ENCODE measurements at regions not wholly inside any gene's neighbourhood (a gene's known extent, or its start where the extent isn't known, plus 50 kb on each side); places are given as distances from the start of the nearest gene placed in this dataset.

DNA sequence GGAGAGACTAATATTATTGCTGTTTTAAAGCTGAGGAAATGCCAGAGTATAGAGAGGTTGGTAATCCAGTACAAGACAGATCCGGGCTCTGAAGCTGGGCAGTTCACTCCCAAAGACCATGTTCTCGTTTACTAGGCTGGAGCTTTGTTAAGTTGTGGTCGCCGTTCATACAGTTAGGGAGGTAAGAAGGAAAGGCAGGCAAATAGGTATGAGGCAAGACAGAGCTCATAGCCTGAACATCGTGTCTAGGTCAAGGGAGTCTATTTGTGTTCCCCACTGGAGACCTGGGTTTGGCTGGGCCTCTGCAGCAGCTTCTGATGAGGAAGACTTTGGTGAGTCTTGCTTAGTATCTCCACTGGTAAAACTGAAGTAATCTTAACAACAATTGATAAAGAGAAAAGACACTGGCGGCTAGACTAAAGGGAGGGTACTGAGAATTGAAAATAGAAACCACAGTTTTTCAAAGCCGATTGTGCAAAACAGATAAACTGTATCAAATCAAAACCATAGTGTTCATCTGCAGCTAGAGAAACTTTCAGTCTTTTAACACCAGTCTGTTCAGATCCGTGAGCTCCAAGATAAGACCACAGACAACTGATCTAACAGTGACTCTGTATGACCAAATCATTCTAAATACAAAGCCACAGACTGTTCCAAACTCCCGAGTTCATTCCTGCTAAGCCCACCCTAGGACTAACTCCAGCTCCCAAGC lies 217.0 kb upstream of the FAM78B start (continued):
- TF ChIP-seq SKIL (CRISPR knock-in tag; IDR thresholded peaks at IDR 0.05; ENCODE audit: borderline replicate concordance) (no peak), TBX3 (IDR thresholded peaks at IDR 0.05; ENCODE audit: borderline replicate concordance) (no peak), ZNF3 (CRISPR knock-in tag; IDR thresholded peaks at IDR 0.05) (no peak), ZBTB10 (CRISPR knock-in tag; IDR thresholded peaks at IDR 0.05; ENCODE audit: borderline replicate concordance) (no peak), ZNF704 (CRISPR knock-in tag; IDR thresholded peaks at IDR 0.05; ENCODE audit: borderline replicate concordance) (no peak)

GRCh38 chr1:166384948-166385347 lies 218.1 kb upstream of the FAM78B start:
- no peak overlapping the region for H3K4me3 ChIP-seq (replicated peaks in 1 of 3; ENCODE audit: insufficient read depth in 1 of 3, low read depth in 2 of 3, low read length in 3 of 3)
- in situ Hi-C loops (cut with HindIII; ENCODE audit: extremely low pct_ligation_motif_present, low pct_unique_long_range_greater_than_20kb) (no loop called here), intact Hi-C loops (cut with micrococcal nuclease; ENCODE audit: unreplicated experiment) (no loop called here)
- no peaks in the 10 kb centered on the region for H4K20me1 ChIP-seq (ENCODE audit: insufficient read depth, low read length)
- FAIRE-seq (no peak), ATAC-seq (no peak), DNase-seq (ENCODE audit: low spot score) (no peak)
- WGBS (ENCODE audit: low lambda C conversion rate): 5% methylated on average over 4 of the region's 7 CpGs
- no peaks in the 10 kb centered on the region for H3K36me3 ChIP-seq (replicated peaks in 1 of 2; ENCODE audit: control insufficient read depth in 1 of 2, insufficient read depth in 2 of 2, low read length in 2 of 2)
- no peaks in the 10 kb centered on the region for H3K79me2 ChIP-seq (ENCODE audit: insufficient read depth, low read length)
- POLR2A ChIA-PET: no interaction called here
- no peak overlapping the region for H3K9ac ChIP-seq (ENCODE audit: insufficient read depth, low read depth, low read length)
- CTCF ChIA-PET (ENCODE audit: low intra/inter-chr PET ratio, low total read pairs): no interaction called here
- H3K4me1 ChIP-seq (ENCODE audit: insufficient read depth, low read length): no peaks in the 10 kb centered on the region
- H3K9me3 ChIP-seq (ENCODE audit: low read length): no peaks in the 10 kb centered on the region
- BruUV-seq (replicated peaks): no TSS peak
- H3K27me3 ChIP-seq (ENCODE audit: control insufficient read depth in 1 of 2, insufficient read depth in 2 of 2, low read length in 2 of 2): 0 out of 5 replicates have a peak, but pooled peaks cover 0 to 3% of the 10 kb centered on the region in 2 experiments
- no peak overlapping the region for H3K4me2 ChIP-seq (ENCODE audit: low read depth, low read length)
- no peak overlapping the region for H3K27ac ChIP-seq (ENCODE audit: extremely low read length, insufficient read depth, low read length)
- no peak overlapping the region for H2AFZ ChIP-seq (ENCODE audit: low read length)
- TF ChIP-seq MAZ (IDR thresholded peaks at IDR 0.05; ENCODE audit: borderline replicate concordance, low read depth, low read length): no peak
- no peak for TF ChIP-seq MAZ (CRISPR knock-in tag; IDR thresholded peaks at IDR 0.05; ENCODE audit: low read depth)
- TF ChIP-seq, protein P1, sequence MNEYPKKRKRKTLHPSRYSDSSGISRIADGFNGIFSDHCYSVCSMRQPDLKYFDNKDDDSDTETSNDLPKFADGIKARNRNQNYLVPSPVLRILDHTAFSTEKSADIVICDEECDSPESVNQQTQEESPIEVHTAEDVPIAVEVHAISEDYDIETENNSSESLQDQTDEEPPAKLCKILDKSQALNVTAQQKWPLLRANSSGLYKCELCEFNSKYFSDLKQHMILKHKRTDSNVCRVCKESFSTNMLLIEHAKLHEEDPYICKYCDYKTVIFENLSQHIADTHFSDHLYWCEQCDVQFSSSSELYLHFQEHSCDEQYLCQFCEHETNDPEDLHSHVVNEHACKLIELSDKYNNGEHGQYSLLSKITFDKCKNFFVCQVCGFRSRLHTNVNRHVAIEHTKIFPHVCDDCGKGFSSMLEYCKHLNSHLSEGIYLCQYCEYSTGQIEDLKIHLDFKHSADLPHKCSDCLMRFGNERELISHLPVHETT (CRISPR knock-in tag; conservative IDR thresholded peaks at IDR 0.05): no peak
- TF ChIP-seq GTF2F1 (IDR thresholded peaks at IDR 0.05; ENCODE audit: low read length): no peak
- TF ChIP-seq TEAD2 (CRISPR knock-in tag; IDR thresholded peaks at IDR 0.05): no peak
- no peak for TF ChIP-seq GZF1 (CRISPR knock-in tag; IDR thresholded peaks at IDR 0.05)
- TF ChIP-seq ZNF207 (IDR thresholded peaks at IDR 0.05; ENCODE audit: borderline replicate concordance): no peak

Data from HepG2 (cell line).